Ovary (tissue), 7 donors: ENCODE measurements at regions not wholly inside any gene's neighbourhood (a gene's known extent, or its start where the extent isn't known, plus 50 kb on each side); places are given as distances from the start of the nearest gene placed in this dataset.

Source experiments
- DNase-seq, 5 donors: peaks; one replicate each; pipeline ENCODE4 v3.0.0-alpha.2; 2019 to 2020
- H3K27ac ChIP-seq, 2 donors: fragments of 200-600 bp; one replicate each; pipeline versions ENCODE4 v1.5.1 to v1.8.0; 2019 to 2022
- H3K27me3 ChIP-seq: fragments of 200-600 bp; one replicate; pipeline ENCODE4 v1.8.0; 2022
- H3K36me3 ChIP-seq: fragments of 200-600 bp; sonication (generic); one replicate; pipeline ENCODE4 v1.5.1; 2019
- H3K4me1 ChIP-seq: one replicate; pipeline ENCODE4 v1.8.1; 2013; ENCODE audit warnings: mild to moderate bottlenecking, moderate library complexity; ENCODE audit not compliant: insufficient read depth
- H3K4me3 ChIP-seq: fragments of 200-600 bp; sonication (generic); one replicate; pipeline ENCODE4 v1.5.1; 2017
- H3K9me3 ChIP-seq, 2 donors: fragments of 200-600 bp in 1 of 2; sonication (generic) in 1 of 2; one replicate each; pipeline versions ENCODE4 v1.5.1 to v1.8.1; 2013 to 2019; ENCODE audit warnings: mild to moderate bottlenecking in 1 of 2, moderate library complexity in 1 of 2
- CTCF ChIP-seq, 3 donors: fragments of 450-650 bp in 2 of 3; fragments of 200-600 bp in 1 of 3; IDR thresholded peaks; one replicate each; pipeline versions ENCODE4 v1.5.1 to v1.8.0; 2016 to 2022; ENCODE audit warnings: antibody characterized with exemption in 3 of 3, mild to moderate bottlenecking in 1 of 3
- EP300 ChIP-seq: sonication (generic); formaldehyde crosslinking; IDR thresholded peaks from one replicate; pipeline ENCODE4 v1.6.1; 2017; ENCODE audit warnings: antibody characterized with exemption
- POLR2A ChIP-seq: fragments of 450-650 bp; IDR thresholded peaks from one replicate; pipeline ENCODE4 v1.6.1; 2017; ENCODE audit warnings: antibody characterized with exemption, mild to moderate bottlenecking, moderate library complexity
- WGBS, 3 donors: extraction: QIAGEN DNeasy Blood & Tissue Kit in 1 of 3; methylation state at CpG; one replicate each; pipeline versions ENCODE4 v1.1.5 to v1.1.7; 2013 to 2017; 5-methylcytosine and 5-hydroxymethylcytosine counted together
- intact Hi-C, 4 donors: fragments of 100-400 bp; cut with DNase I; formaldehyde crosslinking; loops; one replicate each; pipeline versions ENCODE4 v1.11.0 to v1.15.1; 2022 to 2023
- donor health status: DM: no; HTN: no; CAD: no; lungs with moderate emphysema.
- donor health status: DM: no; HTN: no; CAD: no.
- donor health status: Bipolar disorder and iron deficiency.
- donor health status: DM: no; HTN: no; CAD: no.
- donor health status: DM: yes; HTN: yes; CAD: no.

DNA sequence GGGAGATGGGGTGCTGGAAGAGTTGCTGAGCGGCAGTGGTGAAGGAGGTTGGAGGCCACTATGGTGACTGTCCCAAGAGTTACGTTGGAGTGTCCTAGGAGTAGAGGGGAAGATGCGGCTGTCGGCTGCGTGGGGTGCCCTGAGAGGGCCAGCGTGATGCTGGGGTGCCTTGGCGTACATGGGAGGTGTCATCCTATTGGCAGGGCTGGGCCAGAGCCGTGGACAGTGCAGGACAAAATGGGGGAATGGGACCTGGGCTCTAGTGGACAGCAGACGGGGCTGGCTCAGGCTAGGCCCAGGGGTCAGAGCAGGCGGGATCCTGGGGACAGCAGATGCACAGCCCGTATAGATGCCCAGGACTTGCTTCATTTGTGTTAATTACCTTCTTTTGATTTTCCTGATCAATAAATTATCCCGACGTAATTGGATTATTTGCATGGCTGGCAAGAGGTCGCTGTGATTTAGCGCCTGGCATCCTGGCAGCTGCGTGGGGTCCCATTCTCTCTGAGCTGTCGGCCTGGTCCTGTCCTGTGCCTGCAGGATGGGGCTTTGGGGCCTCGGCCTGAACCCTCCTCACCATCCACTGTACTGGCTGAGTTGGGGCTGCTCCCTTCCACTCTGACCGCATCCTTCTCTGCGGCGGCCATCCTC, 203.9 kb upstream of the C14orf180 start:
- Histone ChIP-seq H3K9me3 (peaks cover 0 to 3% of the 10 kb centered on the region in 2 donors), H3K4me3 (no peak overlapping the region), H3K4me1 (no peaks in the 10 kb centered on the region), H3K27ac (no peak overlapping the region), H3K27me3 (no peaks in the 10 kb centered on the region), H3K36me3 (no peaks in the 10 kb centered on the region)
- no peak for TF ChIP-seq EP300
- no peak for TF ChIP-seq CTCF (IDR thresholded peaks at IDR 0.05)
- no peak for TF ChIP-seq POLR2A
- intact Hi-C loops, result no loop called here
- no peak for DNase-seq
- 92 to 94% (median 94%) methylated on average over 21 of the region's 21 CpGs for WGBS, 3 donors

- Histone ChIP-seq H3K9me3 (peaks cover 0 to 6% of the 10 kb centered on the region in 2 donors), H3K36me3 (no peaks in the 10 kb centered on the region), H3K4me3 (no peak overlapping the region), H3K4me1 (no peaks in the 10 kb centered on the region), H3K27ac (no peak overlapping the region), H3K27me3 (no peaks in the 10 kb centered on the region)
- intact Hi-C loops, result no loop called here
- 83 to 86% (median 83%) methylated on average over 31 of the region's 31 CpGs for WGBS, 3 donors
- DNase-seq, result no peak
- no peak for TF ChIP-seq EP300
- no peak for TF ChIP-seq POLR2A
- no peak for TF ChIP-seq CTCF (IDR thresholded peaks at IDR 0.05)
These were observed 203.1 kb upstream of the C14orf180 start for GRCh38 chr14:104376202-104377140.

GRCh38 chr14:104377256-104377655, 202.3 kb upstream of the C14orf180 start:
- H3K36me3 ChIP-seq, result no peaks in the 10 kb centered on the region
- no peak for TF ChIP-seq EP300
- no peak for TF ChIP-seq POLR2A
- no peak for TF ChIP-seq CTCF (IDR thresholded peaks at IDR 0.05)
- H3K4me1 ChIP-seq, result no peaks in the 10 kb centered on the region
- H3K27ac ChIP-seq, result no peak overlapping the region
- no peak overlapping the region for H3K4me3 ChIP-seq
- peaks cover 0 to 6% of the 10 kb centered on the region in 2 donors for H3K9me3 ChIP-seq
- intact Hi-C loops, result no loop called here
- H3K27me3 ChIP-seq, result no peaks in the 10 kb centered on the region
- WGBS, 3 donors, result 93 to 94% (median 93%) methylated on average over 10 of the region's 10 CpGs
- no peak for DNase-seq

- Histone ChIP-seq H3K36me3 (no peaks in the 10 kb centered on the region), H3K27ac (no peak overlapping the region), H3K4me1 (peaks cover 4% of the 10 kb centered on the region), H3K9me3 (peaks cover 0 to 6% of the 10 kb centered on the region in 2 donors), H3K27me3 (no peaks in the 10 kb centered on the region), H3K4me3 (no peak overlapping the region)
- DNase-seq, result no peak
- 71 to 74% (median 71%) methylated on average over 7 of the region's 7 CpGs for WGBS, 3 donors
- no peak for TF ChIP-seq EP300
- no peak for TF ChIP-seq CTCF (IDR thresholded peaks at IDR 0.05)
- TF ChIP-seq POLR2A, result no peak
- intact Hi-C loops, result no loop called here
These were observed 200.9 kb upstream of the C14orf180 start for GRCh38 chr14:104378698-104379113.
